Naive thymus-derived CD4-positive, alpha-beta T cell (primary cell): ENCODE measurements at regions not wholly inside any gene's neighbourhood (a gene's known extent, or its start where the extent isn't known, plus 50 kb on each side); places are given as distances from the start of the nearest gene placed in this dataset.

Source experiments
- ATAC-seq: fragments of 150-1000 bp; cut with Tn5 transposase; 2 replicates; pipeline ENCODE4 v1.10.0; 2021; ENCODE audit warnings: mild to moderate bottlenecking, moderate library complexity
- CTCF ChIA-PET: fragments of 350-600 bp; sonication (Branson Sonifier 250); formaldehyde crosslinking; loops from one replicate; lab custom pipeline; 2021; ENCODE audit warnings: antibody characterized with exemption; lab: Charles Lee
- POLR2A ChIA-PET: fragments of 350-600 bp; sonication (Branson Sonifier 250); formaldehyde crosslinking; loops from one replicate; lab custom pipeline; 2021; ENCODE audit warnings: antibody characterized with exemption, inconsistent platforms; lab: Charles Lee
- DNase-seq, 9 donors: peaks; one replicate each; pipeline versions ENCODE4 v3.0.0 to v3.0.0-alpha.2; 2020 to 2022; ENCODE audit warnings: mixed read lengths in 1 of 9
- H3K27ac ChIP-seq: one replicate; pipeline ENCODE4 v1.7.0; 2013; ENCODE audit warnings: mild to moderate bottlenecking, low read depth, low read length, moderate library complexity
- H3K27me3 ChIP-seq, 2 donors: one replicate each; pipeline ENCODE4 v1.7.0; 2013; ENCODE audit warnings: low read length in 2 of 2, mild to moderate bottlenecking in 2 of 2, moderate library complexity in 2 of 2; ENCODE audit not compliant: control insufficient read depth in 2 of 2, insufficient read depth in 2 of 2
- H3K36me3 ChIP-seq, 3 experiments: 1 replicate in 2 of 3; 2 replicates in 1 of 3; pipeline ENCODE4 v1.7.0; 2013; ENCODE audit warnings: low read length in 3 of 3, mild to moderate bottlenecking in 3 of 3, moderate library complexity in 1 of 3; ENCODE audit not compliant: insufficient read depth in 3 of 3, control insufficient read depth in 2 of 3
- H3K4me1 ChIP-seq, 2 donors: one replicate each; pipeline ENCODE4 v1.7.0; 2013; ENCODE audit warnings: low read length in 2 of 2, mild to moderate bottlenecking in 2 of 2, moderate library complexity in 1 of 2; ENCODE audit not compliant: control insufficient read depth in 2 of 2, insufficient read depth in 2 of 2
- H3K4me3 ChIP-seq: 2 replicates; pipeline ENCODE4 v1.7.0; 2013; ENCODE audit warnings: mild to moderate bottlenecking, low read length
- H3K9me3 ChIP-seq, 3 experiments: 1 replicate in 2 of 3; 2 replicates in 1 of 3; pipeline ENCODE4 v1.7.0; 2013; ENCODE audit warnings: low read length in 3 of 3; ENCODE audit not compliant: control insufficient read depth in 2 of 3
- H3K27ac Mint-ChIP-seq, 9 donors: one replicate each; pipeline ENCODE4 v1.8.0; 2020 to 2022; ENCODE audit warnings: mixed read lengths in 9 of 9, mild to moderate bottlenecking in 8 of 9, moderate library complexity in 5 of 9, inconsistent platforms in 2 of 9
- H3K27me3 Mint-ChIP-seq, 5 donors: one replicate each; pipeline ENCODE4 v1.8.0; 2021 to 2022; ENCODE audit warnings: mixed read lengths in 5 of 5, mild to moderate bottlenecking in 1 of 5
- H3K36me3 Mint-ChIP-seq, 5 donors: one replicate each; pipeline ENCODE4 v1.8.0; 2020 to 2022; ENCODE audit warnings: mixed read lengths in 5 of 5, mild to moderate bottlenecking in 3 of 5, inconsistent platforms in 1 of 5
- H3K4me1 Mint-ChIP-seq, 7 donors: one replicate each; pipeline ENCODE4 v1.8.0; 2020 to 2022; ENCODE audit warnings: mixed read lengths in 7 of 7, mild to moderate bottlenecking in 3 of 7, inconsistent platforms in 1 of 7
- H3K4me3 Mint-ChIP-seq, 10 donors: one replicate each; pipeline ENCODE4 v1.8.0; 2020 to 2022; ENCODE audit warnings: mild to moderate bottlenecking in 10 of 10, mixed read lengths in 10 of 10, moderate library complexity in 6 of 10, inconsistent platforms in 2 of 10
- H3K9me3 Mint-ChIP-seq, 11 donors: one replicate each; pipeline ENCODE4 v1.8.0; 2020 to 2022; ENCODE audit warnings: mixed read lengths in 11 of 11, mild to moderate bottlenecking in 4 of 11, inconsistent platforms in 1 of 11, moderate library complexity in 1 of 11
- intact Hi-C, 2 donors: fragments of 100-400 bp; cut with micrococcal nuclease; formaldehyde crosslinking; loops; one replicate each; pipeline ENCODE4 v1.15.1; 2023

DNA sequence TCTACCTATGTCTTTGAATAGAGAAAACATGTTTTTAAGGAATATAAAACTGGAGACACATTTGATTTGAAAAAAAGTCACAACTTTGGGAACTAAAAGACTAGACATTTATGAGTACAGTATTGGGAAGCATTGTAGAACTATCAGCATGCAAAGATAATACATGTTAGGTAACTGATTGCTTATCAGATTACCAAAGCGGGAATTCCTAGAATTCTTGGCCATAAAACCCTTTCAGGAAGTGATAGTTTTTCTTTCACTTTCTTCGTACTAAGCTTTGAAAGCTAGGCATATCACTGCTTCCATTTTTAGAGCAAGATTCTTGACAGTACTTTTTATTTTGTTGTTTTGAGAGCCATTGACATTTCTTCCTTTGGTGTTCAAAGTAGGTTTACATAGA is 646.6 kb upstream of the PITX2 start:
- intact Hi-C loops = no loop called here
- Mint-ChIP-seq H3K27me3 (no peaks in the 10 kb centered on the region), H3K4me3 (no peak overlapping the region), H3K36me3 (no peaks in the 10 kb centered on the region), H3K27ac (no peak overlapping the region), H3K4me1 (peaks cover 0 to 2% (median 0%) of the 10 kb centered on the region in 7 donors), H3K9me3 (peaks cover 0 to 14% (median 0%) of the 10 kb centered on the region in 11 donors)
- no peak for ATAC-seq
- ChIA-PET CTCF (no interaction called here), POLR2A (no interaction called here)
- no peaks in the 10 kb centered on the region for H3K4me1 ChIP-seq
- DNase-seq = no peak
- no peaks in the 10 kb centered on the region for H3K27me3 ChIP-seq
- no peaks in the 10 kb centered on the region for H3K9me3 ChIP-seq
- H3K27ac ChIP-seq = no peak overlapping the region
- H3K36me3 ChIP-seq = no peaks in the 10 kb centered on the region
- no peak overlapping the region for H3K4me3 ChIP-seq

DNA sequence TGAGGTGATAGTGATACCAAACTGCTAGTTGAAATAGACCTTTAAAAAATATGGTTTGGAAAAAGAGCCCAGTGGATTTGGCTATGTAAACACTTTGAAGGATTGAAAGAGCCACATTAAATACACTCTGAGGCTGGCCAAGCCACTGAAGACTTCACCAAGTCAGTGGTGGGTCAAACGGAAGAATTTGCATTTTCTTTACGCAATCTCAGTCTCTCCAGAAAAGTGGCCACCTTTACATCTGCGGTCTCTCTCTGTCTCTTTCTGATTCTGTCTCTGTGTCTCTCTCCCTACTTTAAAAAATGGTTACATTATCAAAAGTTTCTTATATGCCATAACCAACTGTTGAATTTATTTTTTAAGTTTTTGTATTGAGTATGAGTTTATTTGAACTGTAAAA is 651.2 kb upstream of the PITX2 start:
- ChIA-PET POLR2A (no interaction called here), CTCF (no interaction called here)
- no peak overlapping the region for H3K4me3 ChIP-seq
- H3K27ac ChIP-seq = no peak overlapping the region
- no peaks in the 10 kb centered on the region for H3K9me3 ChIP-seq
- no peaks in the 10 kb centered on the region for H3K36me3 Mint-ChIP-seq
- H3K36me3 ChIP-seq = no peaks in the 10 kb centered on the region
- H3K4me3 Mint-ChIP-seq = no peak overlapping the region
- H3K27me3 ChIP-seq = no peaks in the 10 kb centered on the region
- H3K27me3 Mint-ChIP-seq = peaks cover 0 to 6% (median 0%) of the 10 kb centered on the region in 5 donors
- no peaks in the 10 kb centered on the region for H3K4me1 ChIP-seq
- H3K4me1 Mint-ChIP-seq = peaks cover 0 to 2% (median 0%) of the 10 kb centered on the region in 7 donors
- intact Hi-C loops = no loop called here
- ATAC-seq = no peak
- H3K9me3 Mint-ChIP-seq = peaks cover 0 to 9% (median 2%) of the 10 kb centered on the region in 11 donors
- H3K27ac Mint-ChIP-seq = no peak overlapping the region
- DNase-seq = no peak

DNA sequence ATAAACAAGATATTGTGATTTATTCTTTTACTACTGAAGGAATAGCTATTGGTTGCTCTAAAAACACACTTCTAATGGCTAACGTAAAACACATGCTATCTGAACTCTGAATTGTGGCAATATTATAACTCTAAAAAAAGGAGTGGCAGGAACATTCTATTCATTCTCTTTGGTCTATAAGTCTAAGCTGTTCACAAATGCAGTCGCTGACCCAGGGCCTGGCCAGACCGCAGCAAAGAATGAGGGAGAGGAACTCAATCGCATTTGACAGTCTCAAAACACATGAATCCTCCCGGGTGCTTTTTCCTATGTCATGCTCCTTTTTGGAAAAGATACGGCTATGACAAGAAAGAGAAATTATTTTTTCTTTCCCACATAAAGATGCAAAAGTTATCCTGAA is 651.6 kb upstream of the PITX2 start:
- DNase-seq = no peak
- no peak overlapping the region for H3K4me3 Mint-ChIP-seq
- H3K27ac Mint-ChIP-seq = no peak overlapping the region
- H3K27ac ChIP-seq = no peak overlapping the region
- H3K27me3 Mint-ChIP-seq = peaks cover 0 to 6% (median 0%) of the 10 kb centered on the region in 5 donors
- H3K9me3 ChIP-seq = no peaks in the 10 kb centered on the region
- ATAC-seq = no peak
- no peaks in the 10 kb centered on the region for H3K36me3 Mint-ChIP-seq
- no peaks in the 10 kb centered on the region for H3K4me1 Mint-ChIP-seq
- POLR2A ChIA-PET = no interaction called here
- CTCF ChIA-PET = no interaction called here
- H3K9me3 Mint-ChIP-seq = peaks cover 0 to 9% (median 2%) of the 10 kb centered on the region in 11 donors
- H3K4me1 ChIP-seq = no peaks in the 10 kb centered on the region
- H3K4me3 ChIP-seq = no peak overlapping the region
- intact Hi-C loops = no loop called here
- H3K27me3 ChIP-seq = no peaks in the 10 kb centered on the region
- H3K36me3 ChIP-seq = no peaks in the 10 kb centered on the region

DNA sequence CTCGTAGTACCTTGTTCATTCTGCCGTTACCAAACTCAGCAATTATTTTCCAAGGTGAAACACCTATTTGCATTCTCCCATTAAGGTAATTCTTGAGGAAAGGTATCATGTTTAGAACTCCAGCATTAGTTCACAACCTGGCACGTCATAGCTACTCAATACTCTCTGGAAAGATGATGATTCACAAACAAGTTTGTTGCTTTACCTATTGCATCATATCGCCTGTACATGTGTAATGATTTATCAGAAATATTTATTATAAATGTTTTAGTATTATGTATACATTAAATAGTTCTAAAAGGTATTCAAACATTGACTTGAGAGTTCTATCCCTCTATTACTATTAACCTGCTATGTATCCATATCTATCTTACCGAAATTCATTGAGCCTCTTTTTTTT is 658.3 kb upstream of the PITX2 start:
- no peak for DNase-seq
- Histone ChIP-seq H3K4me1 (no peaks in the 10 kb centered on the region), H3K4me3 (no peak overlapping the region), H3K27ac (no peak overlapping the region), H3K27me3 (no peaks in the 10 kb centered on the region), H3K36me3 (no peaks in the 10 kb centered on the region), H3K9me3 (no peaks in the 10 kb centered on the region)
- Mint-ChIP-seq H3K27me3 (peaks cover 0 to 8% (median 3%) of the 10 kb centered on the region in 5 donors), H3K9me3 (peaks cover 0 to 6% (median 0%) of the 10 kb centered on the region in 11 donors), H3K36me3 (no peaks in the 10 kb centered on the region), H3K4me1 (no peaks in the 10 kb centered on the region), H3K27ac (no peak overlapping the region), H3K4me3 (no peak overlapping the region)
- ChIA-PET POLR2A (no interaction called here), CTCF (no interaction called here)
- no peak for ATAC-seq
- intact Hi-C loops = loop anchor here in 1 of 2 donors (5.0 kb wide), 1 partner anchor 649 kb away; no protein-coding TSS in a partner anchor

DNA sequence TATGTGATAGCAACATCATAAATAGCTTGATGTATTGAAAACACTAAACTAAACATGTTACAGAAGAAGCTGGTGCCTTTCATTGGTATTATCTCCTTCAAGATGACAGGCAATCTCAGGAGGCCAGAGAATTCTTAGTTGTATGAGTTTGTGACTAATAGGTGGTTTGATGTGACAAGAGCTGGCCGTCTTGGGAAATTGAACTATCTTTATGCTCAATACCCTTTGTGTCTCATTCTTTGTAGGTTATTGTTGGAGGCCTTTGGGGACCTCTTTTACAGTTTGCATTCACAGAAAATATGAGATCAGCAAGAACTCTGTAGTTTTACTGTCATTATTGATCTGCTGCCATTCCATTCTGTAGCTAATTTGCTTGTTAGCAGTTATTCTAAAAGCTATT is 659.2 kb upstream of the PITX2 start:
- Histone ChIP-seq H3K27me3 (no peaks in the 10 kb centered on the region), H3K36me3 (no peaks in the 10 kb centered on the region), H3K27ac (no peak overlapping the region), H3K4me1 (no peaks in the 10 kb centered on the region), H3K4me3 (no peak overlapping the region), H3K9me3 (no peaks in the 10 kb centered on the region)
- peaks cover 0 to 8% (median 3%) of the 10 kb centered on the region in 5 donors for H3K27me3 Mint-ChIP-seq
- POLR2A ChIA-PET = no interaction called here
- ATAC-seq (no peak), DNase-seq (no peak)
- CTCF ChIA-PET = no interaction called here
- intact Hi-C loops = loop anchor here in 1 of 2 donors (5.0 kb wide), 1 partner anchor 650 kb away; no protein-coding TSS in a partner anchor
- H3K27ac Mint-ChIP-seq = no peak overlapping the region
- H3K9me3 Mint-ChIP-seq = peaks cover 0 to 6% (median 0%) of the 10 kb centered on the region in 11 donors
- no peak overlapping the region for H3K4me3 Mint-ChIP-seq
- H3K4me1 Mint-ChIP-seq = no peaks in the 10 kb centered on the region
- no peaks in the 10 kb centered on the region for H3K36me3 Mint-ChIP-seq

DNA sequence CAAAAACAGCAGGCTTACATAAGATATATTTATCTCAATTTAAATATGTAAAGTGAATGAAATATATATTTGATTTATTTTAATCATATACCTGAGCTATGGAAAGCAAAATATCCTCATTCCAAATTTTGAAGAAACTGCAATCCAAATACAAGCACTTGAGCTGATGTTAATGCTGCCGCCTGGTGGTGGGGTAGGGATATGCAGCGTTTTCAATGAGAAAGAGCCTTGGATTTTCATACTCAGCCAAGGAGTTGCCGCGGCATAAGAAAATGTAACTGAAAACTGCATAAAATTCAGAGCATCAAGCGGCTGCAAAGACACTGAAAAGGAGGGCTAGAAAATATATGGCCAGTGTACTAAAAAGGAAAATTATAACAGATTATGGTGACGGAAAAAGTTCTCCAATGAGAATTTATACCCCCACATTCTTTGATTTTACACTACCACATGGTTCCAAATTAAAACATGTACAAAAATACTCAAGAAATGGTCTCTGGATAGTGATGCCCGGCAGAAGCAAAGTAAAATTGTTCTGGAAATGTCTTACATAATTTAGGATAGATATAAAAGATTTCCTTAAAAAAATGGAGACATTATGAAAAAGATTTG is 660.3 kb upstream of the PITX2 start:
- Mint-ChIP-seq H3K27ac (no peak overlapping the region), H3K4me3 (no peak overlapping the region), H3K36me3 (no peaks in the 10 kb centered on the region), H3K27me3 (peaks cover 0 to 8% (median 3%) of the 10 kb centered on the region in 5 donors), H3K4me1 (no peaks in the 10 kb centered on the region), H3K9me3 (peaks cover 0 to 6% (median 0%) of the 10 kb centered on the region in 11 donors)
- DNase-seq = peak in 3 of 9 donors; percentile 3 to 42 (median 9)
- intact Hi-C loops = loop anchor here in 1 of 2 donors (1.0 to 5.0 kb wide), 2 partner anchors 651 to 1285 kb away; no protein-coding TSS in a partner anchor
- H3K27ac ChIP-seq = no peak overlapping the region
- no peak overlapping the region for H3K4me3 ChIP-seq
- H3K4me1 ChIP-seq = no peaks in the 10 kb centered on the region
- H3K9me3 ChIP-seq = no peaks in the 10 kb centered on the region
- H3K36me3 ChIP-seq = no peaks in the 10 kb centered on the region
- no peak for ATAC-seq
- CTCF ChIA-PET = no interaction called here
- no peaks in the 10 kb centered on the region for H3K27me3 ChIP-seq
- POLR2A ChIA-PET = no interaction called here

DNA sequence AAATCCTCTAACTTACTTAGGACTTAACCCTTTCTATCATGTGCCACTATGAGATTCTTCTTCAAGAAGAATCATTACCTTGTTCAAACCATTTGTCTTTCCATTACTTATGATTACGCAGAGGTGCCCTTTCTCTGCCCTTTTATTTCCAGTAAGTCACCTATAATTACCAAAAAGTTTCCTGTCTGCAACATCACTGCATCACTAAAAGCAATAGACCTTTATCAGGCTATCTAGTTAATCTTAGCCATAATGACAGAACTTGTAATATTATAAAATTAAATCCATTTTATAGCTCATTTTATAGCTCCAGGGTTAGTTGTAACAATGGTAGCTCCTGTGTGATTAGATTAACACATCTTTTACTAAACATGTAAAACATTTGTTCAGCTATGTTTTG is 673.6 kb upstream of the PITX2 start:
- H3K27ac Mint-ChIP-seq = no peak overlapping the region
- Histone ChIP-seq H3K4me3 (no peak overlapping the region), H3K9me3 (no peaks in the 10 kb centered on the region), H3K27me3 (no peaks in the 10 kb centered on the region), H3K4me1 (no peaks in the 10 kb centered on the region), H3K27ac (no peak overlapping the region), H3K36me3 (no peaks in the 10 kb centered on the region)
- no peaks in the 10 kb centered on the region for H3K27me3 Mint-ChIP-seq
- ATAC-seq = no peak
- H3K9me3 Mint-ChIP-seq = peaks cover 0 to 15% (median 4%) of the 10 kb centered on the region in 11 donors
- CTCF ChIA-PET = no interaction called here
- no peak for DNase-seq
- intact Hi-C loops = no loop called here
- no peak overlapping the region for H3K4me3 Mint-ChIP-seq
- no peaks in the 10 kb centered on the region for H3K36me3 Mint-ChIP-seq
- POLR2A ChIA-PET = no interaction called here
- no peaks in the 10 kb centered on the region for H3K4me1 Mint-ChIP-seq
